Pulmonary artery endothelial cell (primary cell): ENCODE measurements at regions not wholly inside any gene's neighbourhood (a gene's known extent, or its start where the extent isn't known, plus 50 kb on each side); places are given as distances from the start of the nearest gene placed in this dataset.

Experiments used
- DNase-seq: peaks from one replicate; pipeline ENCODE4 v3.0.0-alpha.2; 2011; ENCODE audit warnings: low read depth, low spot score

- no peak for DNase-seq
These were observed 1225.5 kb downstream of the TBC1D22A start for GRCh38 chr22:47987885-47988515.

GRCh38 chr22:47976219-47976618 lies 1213.8 kb downstream of the TBC1D22A start:
- DNase-seq, result no peak

GRCh38 chr22:47967831-47968230 lies 1205.4 kb downstream of the TBC1D22A start:
- no peak for DNase-seq

GRCh38 chr22:47966316-47966715 lies 1203.9 kb downstream of the TBC1D22A start:
- DNase-seq, result no peak

GRCh38 chr22:47965896-47966295 lies 1203.4 kb downstream of the TBC1D22A start:
- DNase-seq, result no peak

- DNase-seq, result no peak
These were observed 1202.6 kb downstream of the TBC1D22A start for GRCh38 chr22:47965066-47965465.

GRCh38 chr22:47963660-47964059 lies 1201.2 kb downstream of the TBC1D22A start:
- DNase-seq, result no peak

- DNase-seq, result no peak
These were observed 1195.2 kb downstream of the TBC1D22A start for GRCh38 chr22:47957649-47958048.

- no peak for DNase-seq
These were observed 1191.7 kb downstream of the TBC1D22A start for GRCh38 chr22:47954107-47954506.

GRCh38 chr22:47944941-47945340 lies 1182.5 kb downstream of the TBC1D22A start:
- no peak for DNase-seq

GRCh38 chr22:47943729-47944700 lies 1181.6 kb downstream of the TBC1D22A start:
- no peak for DNase-seq

GRCh38 chr22:47940211-47940610 lies 1177.8 kb downstream of the TBC1D22A start:
- no peak for DNase-seq

- DNase-seq, result no peak
These were observed 1171.4 kb downstream of the TBC1D22A start for GRCh38 chr22:47933891-47934290.

GRCh38 chr22:47933226-47933625 lies 1170.8 kb downstream of the TBC1D22A start:
- no peak for DNase-seq

GRCh38 chr22:47929646-47930185 lies 1167.3 kb downstream of the TBC1D22A start:
- DNase-seq, result no peak

GRCh38 chr22:47929073-47929472 lies 1166.6 kb downstream of the TBC1D22A start:
- no peak for DNase-seq

- no peak for DNase-seq
These were observed 1166.2 kb downstream of the TBC1D22A start for GRCh38 chr22:47928631-47929030.

GRCh38 chr22:47927648-47928210 lies 1165.3 kb downstream of the TBC1D22A start:
- no peak for DNase-seq

GRCh38 chr22:47923011-47923427 lies 1160.6 kb downstream of the TBC1D22A start:
- no peak for DNase-seq

- DNase-seq, result no peak
These were observed 1159.5 kb downstream of the TBC1D22A start for GRCh38 chr22:47921906-47922305.

- no peak for DNase-seq
These were observed 1158.0 kb downstream of the TBC1D22A start for GRCh38 chr22:47920380-47920959.

- DNase-seq, result no peak
These were observed 1157.4 kb downstream of the TBC1D22A start for GRCh38 chr22:47919893-47920292.
